Activated CD4-positive, alpha-beta T cell treated with anti-CD3 and anti-CD28 coated beads for 36 hours (primary cell): ENCODE measurements at regions not wholly inside any gene's neighbourhood (a gene's known extent, or its start where the extent isn't known, plus 50 kb on each side); places are given as distances from the start of the nearest gene placed in this dataset.

ENCODE experiments used
- ATAC-seq: fragments of 200-7000 bp; cut with Tn5 transposase; one replicate; pipeline ENCODE4 v1.10.0; 2021; ENCODE audit warnings: mild to moderate bottlenecking, moderate library complexity
- CTCF ChIA-PET: fragments of 350-600 bp; sonication (Branson Sonifier 250); formaldehyde crosslinking; loops from one replicate; lab custom pipeline; 2021; ENCODE audit warnings: antibody characterized with exemption; lab: Charles Lee
- POLR2A ChIA-PET: fragments of 350-600 bp; sonication (Branson Sonifier 250); formaldehyde crosslinking; loops from one replicate; lab custom pipeline; 2021; ENCODE audit warnings: antibody characterized with exemption, inconsistent platforms; lab: Charles Lee
- DNase-seq: peaks from one replicate; pipeline ENCODE4 v3.0.0-alpha.2; 2020
- H3K27ac Mint-ChIP-seq: one replicate; pipeline ENCODE4 v1.8.0; 2021; ENCODE audit warnings: mixed read lengths
- H3K27me3 Mint-ChIP-seq: one replicate; pipeline ENCODE4 v1.8.0; 2021; ENCODE audit warnings: mixed read lengths
- H3K36me3 Mint-ChIP-seq: one replicate; pipeline ENCODE4 v1.8.0; 2021; ENCODE audit warnings: low read depth, mixed read lengths
- H3K4me1 Mint-ChIP-seq: one replicate; pipeline ENCODE4 v1.8.0; 2021; ENCODE audit warnings: mixed read lengths
- H3K4me3 Mint-ChIP-seq: one replicate; pipeline ENCODE4 v1.8.0; 2021; ENCODE audit warnings: mild to moderate bottlenecking, moderate library complexity, mixed read lengths
- H3K9me3 Mint-ChIP-seq: one replicate; pipeline ENCODE4 v1.8.0; 2021; ENCODE audit warnings: low read depth, mixed read lengths
- intact Hi-C, 2 experiments: fragments of 100-400 bp; cut with DNase I in 1 of 2; cut with micrococcal nuclease in 1 of 2; formaldehyde crosslinking; loops; one replicate each; pipeline versions ENCODE4 v1.14.2 to v1.15.1; 2022 to 2024; cut with DNase I, micrococcal nuclease

DNA sequence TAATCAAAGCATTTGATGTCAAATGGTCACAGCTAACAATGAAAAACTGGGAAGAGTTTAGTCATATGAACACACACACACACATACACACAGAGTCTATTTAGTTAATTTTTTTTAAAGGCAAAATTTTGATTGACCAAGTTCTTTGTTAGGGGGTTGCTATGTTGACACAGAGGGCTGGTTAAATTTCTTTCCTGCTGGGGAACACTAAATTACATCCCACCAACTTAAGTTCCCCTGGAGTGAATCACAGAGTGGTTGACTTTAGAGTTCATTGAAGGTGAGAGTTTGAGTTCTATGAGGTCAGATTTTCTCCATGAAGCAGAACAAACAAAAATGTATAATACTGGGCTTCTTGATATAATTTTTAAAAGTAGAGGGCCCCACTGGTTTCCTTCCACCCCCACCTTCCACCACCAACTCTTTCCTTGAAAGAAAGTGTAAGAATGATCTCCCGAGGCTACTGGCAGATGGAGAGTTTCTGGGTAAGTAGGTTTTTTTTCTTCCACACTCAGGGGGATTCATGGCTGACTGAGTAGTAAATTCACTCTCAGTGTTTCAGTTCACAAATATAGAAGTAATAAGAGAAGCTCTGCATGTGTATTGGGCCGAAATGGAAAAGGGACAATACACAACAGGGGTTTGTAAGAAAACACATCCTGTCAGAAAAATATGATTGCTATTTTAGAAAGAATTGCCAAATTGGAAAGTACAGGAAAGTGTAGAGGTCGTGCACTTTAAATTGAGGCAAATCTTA is 917.0 kb upstream of the LCORL start:
- H3K27ac Mint-ChIP-seq, result no peak overlapping the region
- no peaks in the 10 kb centered on the region for H3K36me3 Mint-ChIP-seq
- POLR2A ChIA-PET, result no interaction called here
- H3K4me3 Mint-ChIP-seq, result no peak overlapping the region
- CTCF ChIA-PET, result no interaction called here
- H3K9me3 Mint-ChIP-seq, result peaks cover 17% of the 10 kb centered on the region
- no peaks in the 10 kb centered on the region for H3K27me3 Mint-ChIP-seq
- DNase-seq, result no peak
- intact Hi-C loops, result no loop called here
- no peak for ATAC-seq
- no peaks in the 10 kb centered on the region for H3K4me1 Mint-ChIP-seq

- Mint-ChIP-seq H3K27ac (no peak overlapping the region), H3K36me3 (no peaks in the 10 kb centered on the region), H3K27me3 (no peaks in the 10 kb centered on the region), H3K4me1 (no peaks in the 10 kb centered on the region), H3K4me3 (no peak overlapping the region), H3K9me3 (peaks cover 17% of the 10 kb centered on the region)
- intact Hi-C loops, result no loop called here
- POLR2A ChIA-PET, result no interaction called here
- no peak for ATAC-seq
- CTCF ChIA-PET, result no interaction called here
- DNase-seq, result no peak
Measured at GRCh38 chr4:18937746-18938145, 916.2 kb upstream of the LCORL start.

GRCh38 chr4:18937080-18937479 is 915.5 kb upstream of the LCORL start:
- ChIA-PET CTCF (no interaction called here), POLR2A (no interaction called here)
- ATAC-seq, result no peak
- Mint-ChIP-seq H3K9me3 (peaks cover 17% of the 10 kb centered on the region), H3K27me3 (no peaks in the 10 kb centered on the region), H3K36me3 (no peaks in the 10 kb centered on the region), H3K4me1 (no peaks in the 10 kb centered on the region), H3K4me3 (no peak overlapping the region), H3K27ac (no peak overlapping the region)
- no peak for DNase-seq
- intact Hi-C loops, result no loop called here

- no peaks in the 10 kb centered on the region for H3K27me3 Mint-ChIP-seq
- no peaks in the 10 kb centered on the region for H3K36me3 Mint-ChIP-seq
Measured at GRCh38 chr4:18935659-18936345, 914.2 kb upstream of the LCORL start.

GRCh38 chr4:18934197-18934596 is 912.6 kb upstream of the LCORL start:
- peaks cover 13% of the 10 kb centered on the region for H3K9me3 Mint-ChIP-seq
- intact Hi-C loops, result no loop called here
- H3K36me3 Mint-ChIP-seq, result no peaks in the 10 kb centered on the region
- no peak overlapping the region for H3K4me3 Mint-ChIP-seq
- H3K27ac Mint-ChIP-seq, result no peak overlapping the region
- POLR2A ChIA-PET, result no interaction called here
- no peaks in the 10 kb centered on the region for H3K27me3 Mint-ChIP-seq
- CTCF ChIA-PET, result no interaction called here
- ATAC-seq, result no peak
- no peaks in the 10 kb centered on the region for H3K4me1 Mint-ChIP-seq
- DNase-seq, result no peak

More at GRCh38 chr4:18935659-18936345, 914.2 kb upstream of the LCORL start:
- no peaks in the 10 kb centered on the region for H3K4me1 Mint-ChIP-seq
- no peak for ATAC-seq
- POLR2A ChIA-PET, result no interaction called here
- no peak for DNase-seq
- CTCF ChIA-PET, result no interaction called here
- no peak overlapping the region for H3K4me3 Mint-ChIP-seq
- H3K9me3 Mint-ChIP-seq, result peaks cover 17% of the 10 kb centered on the region
- no peak overlapping the region for H3K27ac Mint-ChIP-seq
- intact Hi-C loops, result no loop called here

- ATAC-seq, result no peak
- H3K36me3 Mint-ChIP-seq, result no peaks in the 10 kb centered on the region
- CTCF ChIA-PET, result no interaction called here
- POLR2A ChIA-PET, result no interaction called here
- H3K27ac Mint-ChIP-seq, result no peak overlapping the region
- no peak overlapping the region for H3K4me3 Mint-ChIP-seq
- peaks cover 15% of the 10 kb centered on the region for H3K9me3 Mint-ChIP-seq
- no peaks in the 10 kb centered on the region for H3K4me1 Mint-ChIP-seq
- no peak for DNase-seq
- no peaks in the 10 kb centered on the region for H3K27me3 Mint-ChIP-seq
- intact Hi-C loops, result no loop called here
Measured at GRCh38 chr4:18932730-18933339, 911.3 kb upstream of the LCORL start.

GRCh38 chr4:18931643-18932377 is 910.3 kb upstream of the LCORL start:
- POLR2A ChIA-PET, result no interaction called here
- no peaks in the 10 kb centered on the region for H3K4me1 Mint-ChIP-seq
- intact Hi-C loops, result no loop called here
- no peak overlapping the region for H3K4me3 Mint-ChIP-seq
- H3K36me3 Mint-ChIP-seq, result no peaks in the 10 kb centered on the region
- ATAC-seq (no peak), DNase-seq (no peak)
- CTCF ChIA-PET, result no interaction called here
- H3K27ac Mint-ChIP-seq, result no peak overlapping the region
- peaks cover 9% of the 10 kb centered on the region for H3K9me3 Mint-ChIP-seq
- H3K27me3 Mint-ChIP-seq, result no peaks in the 10 kb centered on the region

GRCh38 chr4:18930487-18930886 is 908.9 kb upstream of the LCORL start:
- POLR2A ChIA-PET, result no interaction called here

GRCh38 chr4:18923496-18924161 is 902.1 kb upstream of the LCORL start:
- POLR2A ChIA-PET, result no interaction called here
- ATAC-seq (no peak), DNase-seq (no peak)
- Mint-ChIP-seq H3K4me1 (no peaks in the 10 kb centered on the region), H3K27ac (no peak overlapping the region), H3K36me3 (no peaks in the 10 kb centered on the region), H3K4me3 (no peak overlapping the region), H3K9me3 (peaks cover 5% of the 10 kb centered on the region), H3K27me3 (no peaks in the 10 kb centered on the region)
- intact Hi-C loops, result no loop called here
- CTCF ChIA-PET, result no interaction called here

More at GRCh38 chr4:18930487-18930886, 908.9 kb upstream of the LCORL start:
- intact Hi-C loops, result no loop called here
- H3K27ac Mint-ChIP-seq, result no peak overlapping the region
- no peak for DNase-seq
- ATAC-seq, result no peak
- peaks cover 2% of the 10 kb centered on the region for H3K9me3 Mint-ChIP-seq
- no peaks in the 10 kb centered on the region for H3K36me3 Mint-ChIP-seq
- no peaks in the 10 kb centered on the region for H3K4me1 Mint-ChIP-seq
- no peaks in the 10 kb centered on the region for H3K27me3 Mint-ChIP-seq
- H3K4me3 Mint-ChIP-seq, result no peak overlapping the region
- CTCF ChIA-PET, result no interaction called here

DNA sequence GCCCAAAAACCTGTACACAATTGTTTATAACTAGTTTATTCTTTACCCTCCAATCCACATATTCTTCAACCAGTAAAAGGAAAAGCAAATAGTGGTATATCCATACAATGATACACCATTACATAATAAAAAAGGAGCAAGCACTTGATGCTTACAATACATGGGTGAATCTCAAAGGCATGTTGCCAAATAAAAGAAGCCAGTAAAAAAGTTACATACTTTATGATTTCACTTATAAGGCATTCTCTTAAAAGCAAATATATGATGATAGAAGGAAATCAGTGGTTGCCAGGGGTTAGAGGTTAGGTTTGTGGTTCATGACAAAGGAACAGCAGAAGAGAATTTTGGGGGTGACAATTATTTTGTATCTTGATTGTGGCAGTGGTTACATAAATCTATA is 896.1 kb upstream of the LCORL start:
- POLR2A ChIA-PET, result no interaction called here
- H3K27me3 Mint-ChIP-seq, result no peaks in the 10 kb centered on the region
- intact Hi-C loops, result no loop called here
- DNase-seq, result no peak
- H3K9me3 Mint-ChIP-seq, result peaks cover 9% of the 10 kb centered on the region
- no peak overlapping the region for H3K27ac Mint-ChIP-seq
- ATAC-seq, result no peak
- no peaks in the 10 kb centered on the region for H3K36me3 Mint-ChIP-seq
- no peaks in the 10 kb centered on the region for H3K4me1 Mint-ChIP-seq
- H3K4me3 Mint-ChIP-seq, result no peak overlapping the region
- CTCF ChIA-PET, result interaction anchor here (1.1 kb wide), 1 partner anchor 10 kb away, joined by 4 read pairs; no protein-coding TSS in a partner anchor

DNA sequence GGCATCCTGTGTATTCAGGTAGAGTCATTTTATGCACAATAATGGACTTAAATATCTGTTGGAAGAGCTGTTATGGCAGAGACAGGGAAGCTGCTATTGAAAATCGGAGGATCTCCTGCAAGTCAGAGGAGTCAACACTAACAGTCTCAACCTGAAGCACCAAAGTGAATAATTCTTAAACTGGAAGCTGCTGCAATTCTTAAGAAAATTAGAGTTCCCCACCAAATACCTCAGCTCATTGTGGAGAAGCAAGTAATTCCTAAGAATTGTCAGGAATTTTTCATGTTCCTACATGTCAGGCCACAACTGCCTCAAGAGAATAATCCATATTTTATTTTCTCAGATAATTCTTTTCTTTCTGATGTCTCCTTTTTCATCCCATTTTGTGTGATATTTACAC is 892.6 kb upstream of the LCORL start:
- H3K36me3 Mint-ChIP-seq, result no peaks in the 10 kb centered on the region
- CTCF ChIA-PET, result no interaction called here

More for the DNA sequence above, 892.6 kb upstream of the LCORL start:
- Mint-ChIP-seq H3K27me3 (no peaks in the 10 kb centered on the region), H3K4me3 (no peak overlapping the region), H3K9me3 (peaks cover 16% of the 10 kb centered on the region), H3K27ac (no peak overlapping the region), H3K4me1 (no peaks in the 10 kb centered on the region)
- no peak for DNase-seq
- no peak for ATAC-seq
- intact Hi-C loops, result no loop called here
- POLR2A ChIA-PET, result no interaction called here
